ENCODE measurements at regions not wholly inside any gene's neighbourhood (a gene's known extent, or its start where the extent isn't known, plus 50 kb on each side); places are given as distances from the start of the nearest gene placed in this dataset.
A peak's percentile ranks its signal among the peaks of the same experiment; 100 is the strongest.

GRCh38 chr1:168636200-168636599 lies 59.8 kb downstream of the XCL1 start:
- peak; percentile 9 for TF ChIP-seq CTCF (IDR thresholded peaks at IDR 0.05)
- no peak for TF ChIP-seq EZH2phosphoT487 (IDR thresholded peaks at IDR 0.05)
